Activated CD4-positive, CD25-positive, alpha-beta regulatory T cell treated with anti-CD3 and anti-CD28 coated beads, Interleukin-2, amount 50 U/mL, for 72 hours (primary cell): ENCODE measurements at regions not wholly inside any gene's neighbourhood (a gene's known extent, or its start where the extent isn't known, plus 50 kb on each side); places are given as distances from the start of the nearest gene placed in this dataset.
"Not testable (repeated sequence)": the region's sequence is repeated elsewhere in the genome, so short reads cannot be mapped to it uniquely, and the experiment has no call there.

Experiments used
- DNase-seq: peaks from one replicate; pipeline ENCODE4 v3.0.0; 2021

GRCh38 chr12:107144441-107144840 is 51.1 kb upstream of the CRY1 start:
- no peak for DNase-seq

GRCh38 chr12:107144990-107145389 is 51.6 kb upstream of the CRY1 start:
- no peak for DNase-seq

DNA sequence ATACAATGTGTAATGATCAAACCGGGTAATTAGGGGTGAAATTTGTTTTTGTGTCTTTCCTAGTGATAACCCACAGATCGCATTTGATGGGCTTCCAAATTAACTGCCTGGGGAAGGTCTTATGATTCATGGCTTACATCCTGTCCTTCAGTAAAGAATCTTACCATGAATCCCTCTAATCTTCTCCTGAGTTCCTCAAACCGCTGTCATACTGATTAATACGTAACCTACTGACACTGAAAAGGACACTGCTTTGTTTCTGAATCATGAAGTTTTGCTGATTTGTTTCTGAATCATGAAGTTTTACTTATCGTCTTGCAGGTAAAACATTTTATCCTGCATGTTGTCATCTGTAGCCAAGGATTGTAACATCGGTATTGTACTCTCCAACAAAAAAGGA is 52.0 kb upstream of the CRY1 start:
- no peak for DNase-seq

GRCh38 chr12:107148107-107148506 is 54.8 kb upstream of the CRY1 start:
- DNase-seq: no peak

GRCh38 chr12:107152315-107152714 is 59.0 kb upstream of the CRY1 start:
- no peak for DNase-seq

DNA sequence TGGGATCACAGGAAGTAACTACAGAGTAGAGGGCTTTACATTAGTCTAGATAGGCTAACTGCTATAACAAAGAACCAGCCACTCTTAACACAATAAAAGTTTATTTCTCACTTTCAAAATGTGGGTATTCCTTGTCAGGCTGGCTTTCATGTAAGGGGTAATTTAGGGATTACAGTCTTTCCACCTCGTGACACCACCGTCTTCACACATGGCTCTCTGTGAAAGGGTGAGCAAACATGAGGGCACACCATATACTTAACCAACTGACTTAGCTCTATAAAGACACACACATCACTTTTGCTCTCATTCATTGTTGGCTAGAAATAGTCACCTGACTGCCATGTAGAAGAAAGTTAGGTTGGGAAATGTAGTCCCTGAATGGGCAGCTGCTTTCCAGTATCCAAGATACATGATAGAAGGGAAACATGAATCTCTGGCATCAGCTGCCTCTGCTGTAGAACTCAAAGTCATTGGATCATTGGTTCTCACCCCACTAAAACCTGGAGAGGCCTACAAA is 66.1 kb upstream of the CRY1 start:
- no peak for DNase-seq

DNA sequence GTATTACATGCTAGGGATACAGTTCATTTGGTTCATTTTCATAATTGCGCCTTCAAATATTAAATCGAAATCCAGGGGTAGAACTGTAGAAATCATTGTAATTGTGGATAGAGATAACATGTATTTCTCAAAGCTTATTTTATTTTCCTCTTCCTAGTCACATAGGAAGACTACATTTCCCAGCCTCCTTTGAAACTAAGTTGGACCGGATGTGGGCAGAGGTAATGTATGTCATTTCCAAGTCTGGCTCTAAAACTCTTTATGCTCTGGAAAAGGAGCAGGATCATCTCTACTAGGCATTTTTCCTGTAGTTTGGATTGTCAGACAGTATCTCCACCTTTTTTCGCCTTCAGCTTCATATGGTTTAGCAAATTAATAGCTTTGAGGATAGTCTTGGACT is 70.1 kb upstream of the CRY1 start:
- DNase-seq: no peak

GRCh38 chr12:107164392-107164791 is 71.0 kb upstream of the CRY1 start:
- DNase-seq: no peak

- no peak for DNase-seq
Measured at GRCh38 chr12:107165581-107165980, 72.2 kb upstream of the CRY1 start.

GRCh38 chr12:107167756-107168155 is 74.4 kb upstream of the CRY1 start:
- no peak for DNase-seq

GRCh38 chr12:107169200-107169599 is 75.9 kb upstream of the CRY1 start:
- no peak for DNase-seq

GRCh38 chr12:107178776-107179175 is 85.4 kb upstream of the CRY1 start:
- no peak for DNase-seq

DNA sequence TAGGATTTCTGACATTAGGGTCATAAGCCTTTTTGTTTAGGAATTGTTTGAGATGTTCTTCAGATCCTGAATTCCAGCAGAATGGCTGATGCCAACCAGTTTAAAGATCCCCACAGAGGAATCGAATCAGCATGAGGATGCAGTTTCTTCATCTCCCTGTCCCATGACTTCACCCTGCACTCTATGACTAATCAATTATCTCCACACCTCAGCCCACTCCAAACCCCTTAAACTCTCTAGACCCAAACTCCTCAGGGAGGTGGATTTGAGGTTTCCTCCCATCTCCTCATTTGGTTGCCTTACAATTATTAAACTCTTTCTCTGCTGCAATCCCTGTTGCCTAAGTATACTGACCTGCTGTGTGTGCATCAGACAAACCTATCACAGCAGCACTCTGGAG is 86.5 kb upstream of the CRY1 start:
- DNase-seq: no peak

DNA sequence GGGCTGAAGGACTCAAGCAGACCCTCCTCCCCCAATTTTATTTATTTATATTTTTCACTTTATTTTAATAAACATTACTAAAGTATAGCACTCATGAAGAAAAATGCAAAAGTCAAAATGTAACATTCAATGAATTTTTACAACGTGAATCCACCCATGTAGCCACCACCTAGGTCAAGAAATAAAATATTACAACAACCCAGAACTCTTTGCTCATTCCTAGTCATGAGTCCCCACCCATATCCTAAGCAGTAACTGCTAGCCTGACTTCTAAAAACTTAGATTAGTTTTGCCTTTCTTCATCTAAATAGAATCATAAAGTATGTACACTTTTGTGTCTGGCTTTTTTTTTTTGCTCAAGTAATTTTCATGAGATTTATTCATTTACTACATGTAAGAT is 86.9 kb upstream of the CRY1 start:
- no peak for DNase-seq

DNA sequence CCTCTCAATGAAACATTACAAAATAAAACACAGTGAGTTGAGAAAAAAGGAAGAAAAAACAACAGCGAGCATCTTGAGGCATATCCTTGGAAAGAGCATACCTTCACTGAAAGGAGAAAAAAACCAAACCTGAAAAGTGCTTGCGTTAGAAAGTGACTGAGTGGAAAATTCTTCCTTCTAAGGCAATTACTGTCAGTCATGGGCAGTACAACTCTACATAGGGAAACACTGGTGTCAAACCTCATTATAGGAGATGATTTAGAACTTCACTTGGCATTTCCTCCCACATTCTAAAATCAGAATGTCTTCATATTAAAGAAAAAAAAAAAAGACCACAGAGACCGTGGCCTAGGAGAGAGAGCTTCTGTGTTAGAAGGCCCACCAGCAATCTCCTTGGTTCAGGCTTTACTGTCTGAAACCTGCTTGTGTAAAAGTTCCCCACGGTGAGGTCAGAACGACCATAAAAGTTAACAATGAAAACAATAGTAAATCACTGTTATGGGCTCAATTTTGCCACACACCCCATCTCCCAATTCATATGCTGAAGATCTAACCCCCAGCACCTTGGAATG is 91.1 kb upstream of the CRY1 start:
- DNase-seq: no peak

DNA sequence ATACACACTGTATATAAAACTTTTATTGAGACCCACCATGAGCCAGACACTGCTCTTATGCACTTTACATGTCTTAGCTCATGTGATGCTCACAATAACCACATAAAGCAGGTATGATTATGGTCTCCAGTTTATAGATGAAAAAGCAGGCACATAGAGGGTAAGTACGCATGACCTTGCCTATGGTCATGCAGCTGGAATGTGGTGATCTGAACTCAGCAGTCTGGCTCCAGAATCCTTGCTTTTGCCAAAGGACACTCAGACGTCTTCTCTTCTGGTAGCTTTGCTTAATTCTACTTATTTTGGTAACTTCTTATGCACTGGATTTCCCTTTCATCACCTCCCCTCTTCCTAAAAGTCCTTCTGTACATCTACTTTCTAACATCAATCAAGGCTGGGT is 103.3 kb upstream of the CRY1 start:
- no peak for DNase-seq

- DNase-seq: no peak
Measured at GRCh38 chr12:107200394-107200793, 107.0 kb upstream of the CRY1 start.

- DNase-seq: no peak
Measured at GRCh38 chr12:107207931-107208525, 114.7 kb upstream of the CRY1 start.

- DNase-seq: not testable (repeated sequence)
Measured at GRCh38 chr12:107209700-107210099, 116.4 kb upstream of the CRY1 start.

DNA sequence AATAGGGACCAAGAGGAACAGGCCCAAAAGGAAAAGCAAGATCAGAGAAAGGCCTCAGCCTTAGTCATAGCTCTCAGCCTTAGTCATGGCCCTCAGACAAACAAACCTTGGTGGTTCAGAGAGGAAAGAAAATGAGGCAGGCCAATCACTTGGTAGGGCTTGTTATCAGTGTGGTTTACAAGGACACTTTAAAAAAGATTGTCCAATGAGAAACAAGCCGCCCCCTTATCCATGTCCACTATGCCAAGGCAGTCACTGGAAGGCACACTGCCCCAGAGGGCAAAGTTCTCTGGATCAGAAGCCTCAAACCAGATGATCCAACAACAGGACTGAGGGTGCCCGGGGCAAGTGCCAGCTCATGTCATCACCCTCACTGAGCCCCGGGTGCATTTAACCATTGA is 121.0 kb upstream of the CRY1 start:
- not testable (repeated sequence) for DNase-seq

DNA sequence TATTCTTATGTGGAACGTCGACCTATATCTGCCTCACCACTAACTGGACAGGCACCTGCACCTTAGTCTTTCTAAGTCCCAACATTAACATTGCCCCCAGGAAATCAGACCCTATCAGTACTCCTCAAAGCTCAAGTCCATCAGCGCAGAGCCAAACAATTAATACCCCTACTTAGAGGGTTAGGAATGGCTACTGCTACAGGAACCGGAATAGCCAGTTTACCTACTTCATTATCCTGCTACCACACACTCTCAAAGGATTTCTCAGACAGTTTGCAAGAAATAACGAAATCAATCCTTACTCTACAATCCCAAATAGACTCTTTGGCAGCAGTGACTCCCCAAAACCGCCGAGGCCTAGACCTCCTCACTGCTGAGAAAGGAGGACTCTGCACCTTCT is 123.1 kb upstream of the CRY1 start:
- DNase-seq: not testable (repeated sequence)

DNA sequence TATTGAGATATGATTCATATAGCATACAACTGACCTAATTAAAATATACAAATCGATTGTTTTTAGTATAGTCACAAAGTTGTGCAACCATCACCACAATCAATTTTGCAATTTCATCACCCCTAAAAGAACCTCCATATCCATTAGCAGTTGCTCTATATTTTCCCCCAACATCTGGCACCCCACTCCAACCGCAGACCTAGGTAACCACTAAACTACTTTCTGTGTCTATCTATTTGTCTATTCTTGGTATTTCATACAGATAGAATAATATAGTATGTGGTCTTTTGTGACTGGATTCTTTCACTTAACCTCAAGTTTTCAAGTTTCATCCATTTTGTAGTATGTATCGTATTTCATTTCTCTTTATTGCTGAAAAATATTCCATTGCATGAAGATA is 126.0 kb upstream of the CRY1 start:
- no peak for DNase-seq

DNA sequence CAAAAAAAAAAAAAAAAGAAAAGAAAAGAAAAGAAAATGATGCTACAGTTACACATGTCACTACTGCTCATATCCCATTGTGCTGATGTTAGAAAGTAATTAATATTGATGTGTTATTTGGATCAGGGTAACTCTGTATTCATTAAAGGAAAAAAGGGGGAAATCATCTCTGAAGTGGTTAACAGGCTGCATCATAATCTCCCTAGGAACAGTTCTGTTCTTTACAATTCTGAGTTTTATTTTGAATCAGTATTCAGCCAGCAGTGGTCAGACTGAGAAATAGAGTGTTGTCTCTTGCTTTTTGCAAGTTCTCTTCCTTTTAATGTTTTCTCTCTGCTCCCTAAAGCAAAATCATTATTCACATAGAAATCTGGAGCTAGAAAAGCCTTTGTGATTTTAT is 128.6 kb upstream of the CRY1 start:
- DNase-seq: no peak

- DNase-seq: no peak
Measured at GRCh38 chr12:107223821-107224220, 130.5 kb upstream of the CRY1 start.

GRCh38 chr12:107225635-107226034 is 132.3 kb upstream of the CRY1 start:
- DNase-seq: no peak
